ENCODE measurements at regions not wholly inside any gene's neighbourhood (a gene's known extent, or its start where the extent isn't known, plus 50 kb on each side); places are given as distances from the start of the nearest gene placed in this dataset.
"Not testable (repeated sequence)": the region's sequence is repeated elsewhere in the genome, so short reads cannot be mapped to it uniquely, and the experiment has no call there.

GRCh38 chr15:53034767-53035245 lies 244.7 kb upstream of the ONECUT1 start:
- Histone ChIP-seq H3K23ac (ENCODE audit: low read length) (no peak overlapping the region), H3K9ac (ENCODE audit: low read length) (no peak overlapping the region), H3K56ac (ENCODE audit: low read length) (no peak overlapping the region), H2BK5ac (ENCODE audit: low read length) (no peak overlapping the region), H3K4me1 (ENCODE audit: control insufficient read depth, low read depth, low read length) (no peaks in the 10 kb centered on the region), H4K5ac (ENCODE audit: low read length) (no peak overlapping the region), H2BK120ac (ENCODE audit: low read depth, low read length) (no peak overlapping the region), H3K18ac (ENCODE audit: low read length) (no peak overlapping the region), H2BK15ac (replicated peaks; ENCODE audit: low read depth) (no peak overlapping the region), H3K36me3 (ENCODE audit: control insufficient read depth, insufficient read depth, low read length) (no peaks in the 10 kb centered on the region), H3K4ac (ENCODE audit: low read depth, low read length) (no peak overlapping the region), H4K8ac (ENCODE audit: low read depth, low read length) (no peak overlapping the region), H2AK5ac (ENCODE audit: low read length) (no peak overlapping the region), H3K4me3 (ENCODE audit: low read length) (no peak overlapping the region), H3K27ac (ENCODE audit: low read depth, low read length) (no peak overlapping the region), H3K27me3 (ENCODE audit: insufficient read depth, low read length, poor library complexity) (no peaks in the 10 kb centered on the region), H3K79me2 (ENCODE audit: control insufficient read depth, insufficient read depth, low read length) (no peaks in the 10 kb centered on the region), H3K79me1 (ENCODE audit: low read length) (no peaks in the 10 kb centered on the region), H3K4me2 (ENCODE audit: low read length) (no peak overlapping the region)
- no CpG with 5 or more reads among the region's 4 CpGs for WGBS (ENCODE audit: extremely low coverage, insufficient coverage, low lambda C conversion rate)
- no peak for DNase-seq

- H3K56ac ChIP-seq (ENCODE audit: low read length): no peak overlapping the region
- no peaks in the 10 kb centered on the region for H3K27me3 ChIP-seq (ENCODE audit: insufficient read depth, low read length, poor library complexity)
- no peak overlapping the region for H3K27ac ChIP-seq (ENCODE audit: low read depth, low read length)
- no peak for DNase-seq
- no peak overlapping the region for H3K4me2 ChIP-seq (ENCODE audit: low read length)
- no peak overlapping the region for H2AK5ac ChIP-seq (ENCODE audit: low read length)
- no peak overlapping the region for H3K18ac ChIP-seq (ENCODE audit: low read length)
- no peak overlapping the region for H4K5ac ChIP-seq (ENCODE audit: low read length)
- no peak overlapping the region for H2BK15ac ChIP-seq (replicated peaks; ENCODE audit: low read depth)
- no peak overlapping the region for H3K23ac ChIP-seq (ENCODE audit: low read length)
- H3K4me3 ChIP-seq (ENCODE audit: low read length): no peak overlapping the region
- H3K36me3 ChIP-seq (ENCODE audit: control insufficient read depth, insufficient read depth, low read length): no peaks in the 10 kb centered on the region
- no CpG with 5 or more reads among the region's 4 CpGs for WGBS (ENCODE audit: extremely low coverage, insufficient coverage, low lambda C conversion rate)
- H2BK5ac ChIP-seq (ENCODE audit: low read length): no peak overlapping the region
- no peaks in the 10 kb centered on the region for H3K4me1 ChIP-seq (ENCODE audit: control insufficient read depth, low read depth, low read length)
- no peak overlapping the region for H2BK120ac ChIP-seq (ENCODE audit: low read depth, low read length)
- H3K79me1 ChIP-seq (ENCODE audit: low read length): no peaks in the 10 kb centered on the region
- H4K8ac ChIP-seq (ENCODE audit: low read depth, low read length): no peak overlapping the region
- H3K79me2 ChIP-seq (ENCODE audit: control insufficient read depth, insufficient read depth, low read length): no peaks in the 10 kb centered on the region
- no peak overlapping the region for H3K4ac ChIP-seq (ENCODE audit: low read depth, low read length)
- no peak overlapping the region for H3K9ac ChIP-seq (ENCODE audit: low read length)
Observed at GRCh38 chr15:53033709-53034108, 243.6 kb upstream of the ONECUT1 start.

- Histone ChIP-seq H3K4me2 (ENCODE audit: low read length) (no peak overlapping the region), H2BK15ac (replicated peaks; ENCODE audit: low read depth) (no peak overlapping the region), H3K23ac (ENCODE audit: low read length) (no peak overlapping the region), H4K5ac (ENCODE audit: low read length) (no peak overlapping the region), H4K8ac (ENCODE audit: low read depth, low read length) (no peak overlapping the region), H2BK5ac (ENCODE audit: low read length) (no peak overlapping the region), H3K4me3 (ENCODE audit: low read length) (no peak overlapping the region), H3K27ac (ENCODE audit: low read depth, low read length) (no peak overlapping the region), H3K79me2 (ENCODE audit: control insufficient read depth, insufficient read depth, low read length) (no peaks in the 10 kb centered on the region), H2BK120ac (ENCODE audit: low read depth, low read length) (no peak overlapping the region), H3K36me3 (ENCODE audit: control insufficient read depth, insufficient read depth, low read length) (no peaks in the 10 kb centered on the region), H3K18ac (ENCODE audit: low read length) (no peak overlapping the region), H3K4ac (ENCODE audit: low read depth, low read length) (no peak overlapping the region), H3K27me3 (ENCODE audit: insufficient read depth, low read length, poor library complexity) (no peaks in the 10 kb centered on the region), H3K4me1 (ENCODE audit: control insufficient read depth, low read depth, low read length) (no peaks in the 10 kb centered on the region), H3K56ac (ENCODE audit: low read length) (no peak overlapping the region), H3K9ac (ENCODE audit: low read length) (no peak overlapping the region), H3K79me1 (ENCODE audit: low read length) (no peaks in the 10 kb centered on the region), H2AK5ac (ENCODE audit: low read length) (no peak overlapping the region)
- no peak for DNase-seq
- WGBS (ENCODE audit: extremely low coverage, insufficient coverage, low lambda C conversion rate): no CpG with 5 or more reads among the region's 1 CpG
Observed at GRCh38 chr15:53031469-53031868, 241.3 kb upstream of the ONECUT1 start.

GRCh38 chr15:53022788-53023187 lies 232.7 kb upstream of the ONECUT1 start:
- no peaks in the 10 kb centered on the region for H3K27me3 ChIP-seq (ENCODE audit: insufficient read depth, low read length, poor library complexity)
- no peaks in the 10 kb centered on the region for H3K4me1 ChIP-seq (ENCODE audit: control insufficient read depth, low read depth, low read length)
- no peak for DNase-seq
- H3K27ac ChIP-seq (ENCODE audit: low read depth, low read length): no peak overlapping the region
- H3K79me2 ChIP-seq (ENCODE audit: control insufficient read depth, insufficient read depth, low read length): no peaks in the 10 kb centered on the region
- H3K4ac ChIP-seq (ENCODE audit: low read depth, low read length): no peak overlapping the region
- no peak overlapping the region for H4K5ac ChIP-seq (ENCODE audit: low read length)
- H4K8ac ChIP-seq (ENCODE audit: low read depth, low read length): no peak overlapping the region
- H3K9ac ChIP-seq (ENCODE audit: low read length): no peak overlapping the region
- H2BK120ac ChIP-seq (ENCODE audit: low read depth, low read length): no peak overlapping the region
- no peak overlapping the region for H3K4me3 ChIP-seq (ENCODE audit: low read length)
- H3K4me2 ChIP-seq (ENCODE audit: low read length): no peak overlapping the region
- no peak overlapping the region for H3K18ac ChIP-seq (ENCODE audit: low read length)
- WGBS (ENCODE audit: extremely low coverage, insufficient coverage, low lambda C conversion rate): no CpG with 5 or more reads among the region's 4 CpGs
- H2BK15ac ChIP-seq (replicated peaks; ENCODE audit: low read depth): no peak overlapping the region
- H3K56ac ChIP-seq (ENCODE audit: low read length): no peak overlapping the region
- no peak overlapping the region for H3K23ac ChIP-seq (ENCODE audit: low read length)
- no peak overlapping the region for H2BK5ac ChIP-seq (ENCODE audit: low read length)
- no peaks in the 10 kb centered on the region for H3K36me3 ChIP-seq (ENCODE audit: control insufficient read depth, insufficient read depth, low read length)
- no peaks in the 10 kb centered on the region for H3K79me1 ChIP-seq (ENCODE audit: low read length)
- H2AK5ac ChIP-seq (ENCODE audit: low read length): no peak overlapping the region

GRCh38 chr15:53013329-53013728 lies 223.2 kb upstream of the ONECUT1 start:
- H3K4me1 ChIP-seq (ENCODE audit: control insufficient read depth, low read depth, low read length): no peaks in the 10 kb centered on the region
- H3K27ac ChIP-seq (ENCODE audit: low read depth, low read length): no peak overlapping the region
- no peak overlapping the region for H3K18ac ChIP-seq (ENCODE audit: low read length)
- H3K56ac ChIP-seq (ENCODE audit: low read length): no peak overlapping the region
- H3K79me2 ChIP-seq (ENCODE audit: control insufficient read depth, insufficient read depth, low read length): no peaks in the 10 kb centered on the region
- no peak overlapping the region for H2BK5ac ChIP-seq (ENCODE audit: low read length)
- no peak overlapping the region for H3K4me2 ChIP-seq (ENCODE audit: low read length)
- WGBS (ENCODE audit: extremely low coverage, insufficient coverage, low lambda C conversion rate): no CpG with 5 or more reads among the region's 2 CpGs
- no peak for DNase-seq
- H4K8ac ChIP-seq (ENCODE audit: low read depth, low read length): no peak overlapping the region
- no peaks in the 10 kb centered on the region for H3K27me3 ChIP-seq (ENCODE audit: insufficient read depth, low read length, poor library complexity)
- H3K36me3 ChIP-seq (ENCODE audit: control insufficient read depth, insufficient read depth, low read length): no peaks in the 10 kb centered on the region
- H3K79me1 ChIP-seq (ENCODE audit: low read length): no peaks in the 10 kb centered on the region
- H3K4ac ChIP-seq (ENCODE audit: low read depth, low read length): no peak overlapping the region
- no peak overlapping the region for H3K4me3 ChIP-seq (ENCODE audit: low read length)
- no peak overlapping the region for H4K5ac ChIP-seq (ENCODE audit: low read length)
- no peak overlapping the region for H2BK120ac ChIP-seq (ENCODE audit: low read depth, low read length)
- H2BK15ac ChIP-seq (replicated peaks; ENCODE audit: low read depth): no peak overlapping the region
- H3K23ac ChIP-seq (ENCODE audit: low read length): no peak overlapping the region
- no peak overlapping the region for H3K9ac ChIP-seq (ENCODE audit: low read length)
- no peak overlapping the region for H2AK5ac ChIP-seq (ENCODE audit: low read length)

GRCh38 chr15:53011779-53012178 lies 221.6 kb upstream of the ONECUT1 start:
- H4K8ac ChIP-seq (ENCODE audit: low read depth, low read length); H3K79me2 ChIP-seq (ENCODE audit: control insufficient read depth, insufficient read depth, low read length); H2BK5ac ChIP-seq (ENCODE audit: low read length); H3K23ac ChIP-seq (ENCODE audit: low read length); H3K36me3 ChIP-seq (ENCODE audit: control insufficient read depth, insufficient read depth, low read length); H3K18ac ChIP-seq (ENCODE audit: low read length); H3K4me2 ChIP-seq (ENCODE audit: low read length); H2BK120ac ChIP-seq (ENCODE audit: low read depth, low read length); H3K4me3 ChIP-seq (ENCODE audit: low read length); H3K4me1 ChIP-seq (ENCODE audit: control insufficient read depth, low read depth, low read length); H3K4ac ChIP-seq (ENCODE audit: low read depth, low read length); H2AK5ac ChIP-seq (ENCODE audit: low read length); H3K9ac ChIP-seq (ENCODE audit: low read length); H3K56ac ChIP-seq (ENCODE audit: low read length); H4K5ac ChIP-seq (ENCODE audit: low read length); H3K27ac ChIP-seq (ENCODE audit: low read depth, low read length); H3K79me1 ChIP-seq (ENCODE audit: low read length); H2BK15ac ChIP-seq (replicated peaks; ENCODE audit: low read depth); DNase-seq; H3K27me3 ChIP-seq (ENCODE audit: insufficient read depth, low read length, poor library complexity): not testable (repeated sequence)
- WGBS (ENCODE audit: extremely low coverage, insufficient coverage, low lambda C conversion rate): no CpG with 5 or more reads among the region's 2 CpGs

Data from mesendoderm (in vitro differentiated cells).